Loucy (cell line): ENCODE measurements at regions not wholly inside any gene's neighbourhood (a gene's known extent, or its start where the extent isn't known, plus 50 kb on each side); places are given as distances from the start of the nearest gene placed in this dataset.

Source experiments
- EZH2phosphoT487 ChIP-seq: fragments of 200-600 bp; IDR thresholded peaks from 2 replicates; pipeline ENCODE4 v1.6.1; 2018; ENCODE audit warnings: antibody characterized with exemption, mild to moderate bottlenecking, moderate library complexity, borderline replicate concordance
- TF ChIP-seq, protein P1 (sequence below): fragments of 200-600 bp; sonication (generic); conservative IDR thresholded peaks from 2 replicates; pipeline ENCODE4 v1.5.1; 2014; ENCODE audit warnings: mild to moderate bottlenecking, antibody characterized with exemption, low read length

DNA sequence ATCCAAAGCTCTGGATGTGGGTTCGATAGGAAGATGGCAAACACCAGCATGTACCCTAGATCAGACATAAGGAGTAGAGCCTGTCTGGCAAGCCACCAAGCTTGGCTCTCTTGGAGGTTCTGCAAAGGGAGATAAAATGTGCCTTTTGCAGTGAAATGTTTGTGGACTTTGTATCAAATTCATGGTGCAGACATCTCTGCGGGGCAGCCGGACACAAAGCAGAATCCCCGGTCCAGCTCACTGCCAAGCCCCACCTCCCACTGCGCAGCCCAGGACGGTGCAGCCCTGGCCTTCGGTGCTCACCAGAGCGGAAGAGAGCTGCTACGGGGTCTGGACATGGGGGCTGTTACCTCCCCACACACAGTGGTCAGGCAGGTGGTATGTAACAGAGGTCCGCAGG lies 333.6 kb upstream of the JARID2 start:
- TF ChIP-seq, protein P1, sequence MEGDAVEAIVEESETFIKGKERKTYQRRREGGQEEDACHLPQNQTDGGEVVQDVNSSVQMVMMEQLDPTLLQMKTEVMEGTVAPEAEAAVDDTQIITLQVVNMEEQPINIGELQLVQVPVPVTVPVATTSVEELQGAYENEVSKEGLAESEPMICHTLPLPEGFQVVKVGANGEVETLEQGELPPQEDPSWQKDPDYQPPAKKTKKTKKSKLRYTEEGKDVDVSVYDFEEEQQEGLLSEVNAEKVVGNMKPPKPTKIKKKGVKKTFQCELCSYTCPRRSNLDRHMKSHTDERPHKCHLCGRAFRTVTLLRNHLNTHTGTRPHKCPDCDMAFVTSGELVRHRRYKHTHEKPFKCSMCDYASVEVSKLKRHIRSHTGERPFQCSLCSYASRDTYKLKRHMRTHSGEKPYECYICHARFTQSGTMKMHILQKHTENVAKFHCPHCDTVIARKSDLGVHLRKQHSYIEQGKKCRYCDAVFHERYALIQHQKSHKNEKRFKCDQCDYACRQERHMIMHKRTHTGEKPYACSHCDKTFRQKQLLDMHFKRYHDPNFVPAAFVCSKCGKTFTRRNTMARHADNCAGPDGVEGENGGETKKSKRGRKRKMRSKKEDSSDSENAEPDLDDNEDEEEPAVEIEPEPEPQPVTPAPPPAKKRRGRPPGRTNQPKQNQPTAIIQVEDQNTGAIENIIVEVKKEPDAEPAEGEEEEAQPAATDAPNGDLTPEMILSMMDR = no peak
- TF ChIP-seq EZH2phosphoT487 = no peak
